WTC11 (cell line): ENCODE measurements at regions not wholly inside any gene's neighbourhood (a gene's known extent, or its start where the extent isn't known, plus 50 kb on each side); places are given as distances from the start of the nearest gene placed in this dataset.
A peak's percentile ranks its signal among the peaks of the same experiment; 100 is the strongest.
"Not testable (repeated sequence)": the region's sequence is repeated elsewhere in the genome, so short reads cannot be mapped to it uniquely, and the experiment has no call there.

Source experiments
- ATAC-seq: fragments of 200-7000 bp; cut with Tn5 transposase; 2 replicates; pipeline ENCODE4 v1.10.0; 2021; ENCODE audit warnings: mild to moderate bottlenecking, moderate library complexity
- CTCF ChIA-PET: fragments of 300-600 bp; sonication (Branson Sonifier 250); formaldehyde crosslinking; loops from one replicate; lab custom pipeline; 2021; ENCODE audit warnings: antibody characterized with exemption; lab: Charles Lee
- POLR2A ChIA-PET: fragments of 350-600 bp; sonication (Branson Sonifier 250); formaldehyde crosslinking; loops from one replicate; lab custom pipeline; 2021; ENCODE audit warnings: antibody characterized with exemption; lab: Charles Lee
- DNase-seq: peaks from one replicate; pipeline ENCODE4 v3.0.0; 2021; ENCODE audit warnings: low spot score
- H3K27ac Mint-ChIP-seq: 2 replicates; pipeline ENCODE4 v1.8.0; 2021; ENCODE audit warnings: mixed read lengths
- H3K27me3 Mint-ChIP-seq: 2 replicates; pipeline ENCODE4 v1.8.0; 2021; ENCODE audit warnings: low read depth, mild to moderate bottlenecking, moderate library complexity, mixed read lengths
- H3K36me3 Mint-ChIP-seq: 2 replicates; pipeline ENCODE4 v1.8.0; 2021; ENCODE audit warnings: mixed read lengths
- H3K4me1 Mint-ChIP-seq: 2 replicates; pipeline ENCODE4 v1.8.0; 2022; ENCODE audit warnings: mixed read lengths
- H3K4me3 Mint-ChIP-seq: 2 replicates; pipeline ENCODE4 v1.8.0; 2021; ENCODE audit warnings: mild to moderate bottlenecking, moderate library complexity, mixed read lengths
- H3K9me3 Mint-ChIP-seq: 2 replicates; pipeline ENCODE4 v1.8.0; 2021; ENCODE audit warnings: mixed read lengths
- CREM ChIP-seq: sonication (generic); formaldehyde crosslinking; IDR thresholded peaks from 2 replicates; pipeline ENCODE4 v1.8.1; 2022; ENCODE audit warnings: mild to moderate bottlenecking, missing genetic modification reagents, moderate library complexity
- GTF2I ChIP-seq: fragments of 250-450 bp; sonication (Bioruptor Pico); conservative IDR thresholded peaks from 2 replicates; pipeline ENCODE4 v1.4.0; 2021; ENCODE audit warnings: mild to moderate bottlenecking
- ZNF138 ChIP-seq: sonication (generic); formaldehyde crosslinking; conservative IDR thresholded peaks from 2 replicates; pipeline ENCODE4 v1.8.1; 2022; ENCODE audit warnings: mild to moderate bottlenecking, moderate library complexity, missing genetic modification reagents
- TF ChIP-seq, protein P1 (sequence below): sonication (generic); formaldehyde crosslinking; IDR thresholded peaks from 2 replicates; pipeline ENCODE4 v1.8.1; 2023; ENCODE audit warnings: mild to moderate bottlenecking, missing genetic modification reagents
- TF ChIP-seq, protein P2 (sequence below): fragments of 200-600 bp; IDR thresholded peaks from 2 replicates; pipeline ENCODE4 v1.8.0; 2022; ENCODE audit warnings: antibody characterized with exemption
- TF ChIP-seq, protein P3 (sequence below): sonication (generic); formaldehyde crosslinking; IDR thresholded peaks from 2 replicates; pipeline ENCODE4 v1.8.0; 2022; ENCODE audit warnings: mild to moderate bottlenecking, missing genetic modification reagents
- TF ChIP-seq, protein P4 (sequence below): fragments of 250-450 bp; sonication (Bioruptor Pico); IDR thresholded peaks from 2 replicates; pipeline ENCODE4 v1.9.0; 2021; ENCODE audit warnings: mild to moderate bottlenecking, borderline replicate concordance
- TF ChIP-seq, protein P5 (sequence below): sonication (generic); formaldehyde crosslinking; IDR thresholded peaks from 2 replicates; pipeline ENCODE4 v1.8.1; 2023; ENCODE audit warnings: mild to moderate bottlenecking, missing genetic modification reagents, borderline replicate concordance
- TF ChIP-seq, protein P6 (sequence below): fragments of 250-450 bp; sonication (Bioruptor Pico); IDR thresholded peaks from 2 replicates; pipeline ENCODE4 v1.8.0; 2021; ENCODE audit warnings: mild to moderate bottlenecking
- TF ChIP-seq, protein P7 (sequence below): fragments of 250-450 bp; sonication (Bioruptor Pico); IDR thresholded peaks from 2 replicates; pipeline ENCODE4 v2.1.2; 2022; ENCODE audit warnings: mild to moderate bottlenecking, moderate library complexity

DNA sequence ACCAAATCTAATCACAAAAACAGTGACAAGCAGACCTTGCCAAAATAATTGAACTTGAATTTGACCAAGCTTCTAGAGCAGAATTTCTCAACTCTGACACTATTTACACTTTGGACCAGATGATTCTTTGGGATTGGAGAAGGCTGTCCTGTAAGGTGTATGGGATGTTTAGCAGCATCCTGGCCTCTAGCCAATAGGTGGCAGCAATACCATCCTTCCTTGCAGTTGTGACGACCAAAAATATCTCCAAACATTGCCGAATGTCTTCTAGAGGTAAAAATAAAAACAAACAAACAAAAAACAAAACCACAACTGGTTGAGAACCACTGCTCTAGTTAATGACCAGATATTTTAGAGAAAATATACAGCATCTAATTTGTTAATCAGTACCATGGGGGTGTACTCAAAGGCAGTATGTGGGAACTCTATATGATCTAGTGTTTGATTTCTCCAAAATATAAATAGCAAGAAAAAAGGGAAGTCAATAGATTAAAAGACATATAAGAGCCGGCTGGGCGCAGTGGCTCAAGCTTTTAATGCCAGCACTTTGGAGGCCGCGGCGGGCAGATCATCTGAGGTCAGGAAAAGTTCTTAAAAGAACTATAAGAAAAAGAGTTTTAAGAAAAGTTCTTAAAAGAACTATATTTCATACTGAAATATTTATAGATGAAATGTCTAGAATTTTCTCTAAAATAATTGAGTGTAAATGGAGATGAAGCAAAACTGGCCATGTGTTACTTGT, 60.9 kb upstream of the ZNF527 start:
- DNase-seq (no peak), ATAC-seq (peak; percentile 30)
- TF ChIP-seq, protein P1, sequence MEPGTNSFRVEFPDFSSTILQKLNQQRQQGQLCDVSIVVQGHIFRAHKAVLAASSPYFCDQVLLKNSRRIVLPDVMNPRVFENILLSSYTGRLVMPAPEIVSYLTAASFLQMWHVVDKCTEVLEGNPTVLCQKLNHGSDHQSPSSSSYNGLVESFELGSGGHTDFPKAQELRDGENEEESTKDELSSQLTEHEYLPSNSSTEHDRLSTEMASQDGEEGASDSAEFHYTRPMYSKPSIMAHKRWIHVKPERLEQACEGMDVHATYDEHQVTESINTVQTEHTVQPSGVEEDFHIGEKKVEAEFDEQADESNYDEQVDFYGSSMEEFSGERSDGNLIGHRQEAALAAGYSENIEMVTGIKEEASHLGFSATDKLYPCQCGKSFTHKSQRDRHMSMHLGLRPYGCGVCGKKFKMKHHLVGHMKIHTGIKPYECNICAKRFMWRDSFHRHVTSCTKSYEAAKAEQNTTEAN (CRISPR knock-in tag) = no peak
- TF ChIP-seq, protein P2, sequence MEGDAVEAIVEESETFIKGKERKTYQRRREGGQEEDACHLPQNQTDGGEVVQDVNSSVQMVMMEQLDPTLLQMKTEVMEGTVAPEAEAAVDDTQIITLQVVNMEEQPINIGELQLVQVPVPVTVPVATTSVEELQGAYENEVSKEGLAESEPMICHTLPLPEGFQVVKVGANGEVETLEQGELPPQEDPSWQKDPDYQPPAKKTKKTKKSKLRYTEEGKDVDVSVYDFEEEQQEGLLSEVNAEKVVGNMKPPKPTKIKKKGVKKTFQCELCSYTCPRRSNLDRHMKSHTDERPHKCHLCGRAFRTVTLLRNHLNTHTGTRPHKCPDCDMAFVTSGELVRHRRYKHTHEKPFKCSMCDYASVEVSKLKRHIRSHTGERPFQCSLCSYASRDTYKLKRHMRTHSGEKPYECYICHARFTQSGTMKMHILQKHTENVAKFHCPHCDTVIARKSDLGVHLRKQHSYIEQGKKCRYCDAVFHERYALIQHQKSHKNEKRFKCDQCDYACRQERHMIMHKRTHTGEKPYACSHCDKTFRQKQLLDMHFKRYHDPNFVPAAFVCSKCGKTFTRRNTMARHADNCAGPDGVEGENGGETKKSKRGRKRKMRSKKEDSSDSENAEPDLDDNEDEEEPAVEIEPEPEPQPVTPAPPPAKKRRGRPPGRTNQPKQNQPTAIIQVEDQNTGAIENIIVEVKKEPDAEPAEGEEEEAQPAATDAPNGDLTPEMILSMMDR = 0 out of 2 replicates have a peak, but pooled peaks have one; percentile 18
- Mint-ChIP-seq H3K27ac (no peak overlapping the region), H3K36me3 (peaks cover 25% of the 10 kb centered on the region), H3K4me3 (no peak overlapping the region), H3K4me1 (peaks cover 9% of the 10 kb centered on the region), H3K9me3 (peaks cover 31% of the 10 kb centered on the region), H3K27me3 (peaks cover 12% of the 10 kb centered on the region)
- ChIA-PET POLR2A (no interaction called here), CTCF (no interaction called here)

DNA sequence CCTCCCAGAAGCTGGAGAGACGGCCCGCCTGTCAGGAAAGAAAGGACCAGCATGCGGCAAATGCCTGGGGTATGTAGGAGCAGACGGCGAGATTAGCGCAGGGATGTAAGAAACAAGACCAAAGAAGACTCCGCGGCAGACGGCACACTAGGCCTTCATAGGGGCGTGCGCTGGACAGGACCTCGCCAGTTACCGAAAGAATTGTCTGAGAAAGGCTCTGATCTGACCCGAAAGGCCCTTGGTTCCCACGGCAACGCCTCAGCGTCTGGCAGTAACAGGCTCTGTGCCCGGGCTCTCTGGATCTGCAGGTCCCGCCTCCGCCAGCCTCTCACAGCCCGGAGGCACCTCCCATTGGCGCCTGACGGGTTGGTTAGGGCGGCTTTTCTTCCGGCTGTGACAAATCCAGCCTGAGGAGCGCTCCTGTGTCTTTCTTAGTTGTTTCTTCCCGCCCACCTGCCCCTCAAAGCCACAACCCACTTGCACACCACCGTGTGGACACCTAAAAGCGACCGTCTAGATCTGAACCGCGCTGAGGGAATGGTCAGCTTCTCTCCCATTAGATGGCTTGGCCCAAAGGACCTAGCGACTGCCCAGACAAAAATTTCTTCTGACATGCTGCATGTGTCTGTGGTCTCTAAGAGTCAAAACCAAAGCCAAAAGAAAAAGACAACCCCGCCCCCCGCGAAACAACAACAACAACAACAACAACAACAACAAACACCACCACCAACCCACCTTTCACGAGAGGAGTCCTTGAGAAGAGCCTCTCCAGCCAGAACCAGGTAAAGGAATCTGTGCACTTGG, 58.2 kb upstream of the ZNF527 start:
- TF ChIP-seq, protein P3, sequence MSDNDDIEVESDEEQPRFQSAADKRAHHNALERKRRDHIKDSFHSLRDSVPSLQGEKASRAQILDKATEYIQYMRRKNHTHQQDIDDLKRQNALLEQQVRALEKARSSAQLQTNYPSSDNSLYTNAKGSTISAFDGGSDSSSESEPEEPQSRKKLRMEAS (CRISPR knock-in tag) = 0 out of 2 replicates have a peak, but pooled peaks have one; percentile 17
- not testable (repeated sequence) for H3K27me3 Mint-ChIP-seq, H3K36me3 Mint-ChIP-seq, H3K9me3 Mint-ChIP-seq
- POLR2A ChIA-PET = interaction anchor here (0.6 kb wide), 1 partner anchor 25 kb away, joined by 3 read pairs; no protein-coding TSS in a partner anchor
- peaks cover 19% of the 10 kb centered on the region for H3K4me1 Mint-ChIP-seq
- CTCF ChIA-PET = interaction anchor here (0.6 kb wide), 1 partner anchor 379 kb away, joined by 4 read pairs; no protein-coding TSS in a partner anchor
- peak; percentile 60 for DNase-seq
- peak; percentile 92 for ATAC-seq
- H3K4me3 Mint-ChIP-seq = peak overlapping the region; percentile 69
- peak overlapping the region; percentile 49; the same call in 1 of the 2 replicates for H3K27ac Mint-ChIP-seq

DNA sequence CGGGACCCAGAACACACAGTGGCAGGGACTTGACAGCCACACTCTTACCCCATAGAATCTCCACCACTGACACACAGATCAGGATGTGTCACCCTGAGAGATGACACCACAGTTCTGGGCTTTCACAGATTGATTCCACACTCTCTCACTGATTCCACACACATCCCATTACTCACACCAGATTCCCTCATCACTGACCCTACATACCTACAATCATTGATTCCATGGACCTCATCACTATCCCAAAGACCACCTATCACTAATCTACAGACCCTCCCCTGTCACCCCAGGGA, 57.6 kb upstream of the ZNF527 start:
- peaks cover 4% of the 10 kb centered on the region; the same call in 1 of the 2 replicates for H3K9me3 Mint-ChIP-seq
- ChIA-PET CTCF (no interaction called here), POLR2A (no interaction called here)

More for the DNA sequence above, 57.6 kb upstream of the ZNF527 start:
- no peak for TF ChIP-seq GTF2I (CRISPR knock-in tag)
- TF ChIP-seq, protein P4, sequence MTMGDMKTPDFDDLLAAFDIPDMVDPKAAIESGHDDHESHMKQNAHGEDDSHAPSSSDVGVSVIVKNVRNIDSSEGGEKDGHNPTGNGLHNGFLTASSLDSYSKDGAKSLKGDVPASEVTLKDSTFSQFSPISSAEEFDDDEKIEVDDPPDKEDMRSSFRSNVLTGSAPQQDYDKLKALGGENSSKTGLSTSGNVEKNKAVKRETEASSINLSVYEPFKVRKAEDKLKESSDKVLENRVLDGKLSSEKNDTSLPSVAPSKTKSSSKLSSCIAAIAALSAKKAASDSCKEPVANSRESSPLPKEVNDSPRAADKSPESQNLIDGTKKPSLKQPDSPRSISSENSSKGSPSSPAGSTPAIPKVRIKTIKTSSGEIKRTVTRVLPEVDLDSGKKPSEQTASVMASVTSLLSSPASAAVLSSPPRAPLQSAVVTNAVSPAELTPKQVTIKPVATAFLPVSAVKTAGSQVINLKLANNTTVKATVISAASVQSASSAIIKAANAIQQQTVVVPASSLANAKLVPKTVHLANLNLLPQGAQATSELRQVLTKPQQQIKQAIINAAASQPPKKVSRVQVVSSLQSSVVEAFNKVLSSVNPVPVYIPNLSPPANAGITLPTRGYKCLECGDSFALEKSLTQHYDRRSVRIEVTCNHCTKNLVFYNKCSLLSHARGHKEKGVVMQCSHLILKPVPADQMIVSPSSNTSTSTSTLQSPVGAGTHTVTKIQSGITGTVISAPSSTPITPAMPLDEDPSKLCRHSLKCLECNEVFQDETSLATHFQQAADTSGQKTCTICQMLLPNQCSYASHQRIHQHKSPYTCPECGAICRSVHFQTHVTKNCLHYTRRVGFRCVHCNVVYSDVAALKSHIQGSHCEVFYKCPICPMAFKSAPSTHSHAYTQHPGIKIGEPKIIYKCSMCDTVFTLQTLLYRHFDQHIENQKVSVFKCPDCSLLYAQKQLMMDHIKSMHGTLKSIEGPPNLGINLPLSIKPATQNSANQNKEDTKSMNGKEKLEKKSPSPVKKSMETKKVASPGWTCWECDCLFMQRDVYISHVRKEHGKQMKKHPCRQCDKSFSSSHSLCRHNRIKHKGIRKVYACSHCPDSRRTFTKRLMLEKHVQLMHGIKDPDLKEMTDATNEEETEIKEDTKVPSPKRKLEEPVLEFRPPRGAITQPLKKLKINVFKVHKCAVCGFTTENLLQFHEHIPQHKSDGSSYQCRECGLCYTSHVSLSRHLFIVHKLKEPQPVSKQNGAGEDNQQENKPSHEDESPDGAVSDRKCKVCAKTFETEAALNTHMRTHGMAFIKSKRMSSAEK (CRISPR knock-in tag) = no peak
- no peak for TF ChIP-seq ZNF138 (CRISPR knock-in tag)
- TF ChIP-seq CREM (CRISPR knock-in tag) = no peak
- TF ChIP-seq, protein P5, sequence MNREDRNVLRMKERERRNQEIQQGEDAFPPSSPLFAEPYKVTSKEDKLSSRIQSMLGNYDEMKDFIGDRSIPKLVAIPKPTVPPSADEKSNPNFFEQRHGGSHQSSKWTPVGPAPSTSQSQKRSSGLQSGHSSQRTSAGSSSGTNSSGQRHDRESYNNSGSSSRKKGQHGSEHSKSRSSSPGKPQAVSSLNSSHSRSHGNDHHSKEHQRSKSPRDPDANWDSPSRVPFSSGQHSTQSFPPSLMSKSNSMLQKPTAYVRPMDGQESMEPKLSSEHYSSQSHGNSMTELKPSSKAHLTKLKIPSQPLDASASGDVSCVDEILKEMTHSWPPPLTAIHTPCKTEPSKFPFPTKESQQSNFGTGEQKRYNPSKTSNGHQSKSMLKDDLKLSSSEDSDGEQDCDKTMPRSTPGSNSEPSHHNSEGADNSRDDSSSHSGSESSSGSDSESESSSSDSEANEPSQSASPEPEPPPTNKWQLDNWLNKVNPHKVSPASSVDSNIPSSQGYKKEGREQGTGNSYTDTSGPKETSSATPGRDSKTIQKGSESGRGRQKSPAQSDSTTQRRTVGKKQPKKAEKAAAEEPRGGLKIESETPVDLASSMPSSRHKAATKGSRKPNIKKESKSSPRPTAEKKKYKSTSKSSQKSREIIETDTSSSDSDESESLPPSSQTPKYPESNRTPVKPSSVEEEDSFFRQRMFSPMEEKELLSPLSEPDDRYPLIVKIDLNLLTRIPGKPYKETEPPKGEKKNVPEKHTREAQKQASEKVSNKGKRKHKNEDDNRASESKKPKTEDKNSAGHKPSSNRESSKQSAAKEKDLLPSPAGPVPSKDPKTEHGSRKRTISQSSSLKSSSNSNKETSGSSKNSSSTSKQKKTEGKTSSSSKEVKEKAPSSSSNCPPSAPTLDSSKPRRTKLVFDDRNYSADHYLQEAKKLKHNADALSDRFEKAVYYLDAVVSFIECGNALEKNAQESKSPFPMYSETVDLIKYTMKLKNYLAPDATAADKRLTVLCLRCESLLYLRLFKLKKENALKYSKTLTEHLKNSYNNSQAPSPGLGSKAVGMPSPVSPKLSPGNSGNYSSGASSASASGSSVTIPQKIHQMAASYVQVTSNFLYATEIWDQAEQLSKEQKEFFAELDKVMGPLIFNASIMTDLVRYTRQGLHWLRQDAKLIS = no peak
- TF ChIP-seq, protein P6, sequence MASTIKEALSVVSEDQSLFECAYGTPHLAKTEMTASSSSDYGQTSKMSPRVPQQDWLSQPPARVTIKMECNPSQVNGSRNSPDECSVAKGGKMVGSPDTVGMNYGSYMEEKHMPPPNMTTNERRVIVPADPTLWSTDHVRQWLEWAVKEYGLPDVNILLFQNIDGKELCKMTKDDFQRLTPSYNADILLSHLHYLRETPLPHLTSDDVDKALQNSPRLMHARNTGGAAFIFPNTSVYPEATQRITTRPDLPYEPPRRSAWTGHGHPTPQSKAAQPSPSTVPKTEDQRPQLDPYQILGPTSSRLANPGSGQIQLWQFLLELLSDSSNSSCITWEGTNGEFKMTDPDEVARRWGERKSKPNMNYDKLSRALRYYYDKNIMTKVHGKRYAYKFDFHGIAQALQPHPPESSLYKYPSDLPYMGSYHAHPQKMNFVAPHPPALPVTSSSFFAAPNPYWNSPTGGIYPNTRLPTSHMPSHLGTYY (CRISPR knock-in tag) = no peak
- TF ChIP-seq, protein P7, sequence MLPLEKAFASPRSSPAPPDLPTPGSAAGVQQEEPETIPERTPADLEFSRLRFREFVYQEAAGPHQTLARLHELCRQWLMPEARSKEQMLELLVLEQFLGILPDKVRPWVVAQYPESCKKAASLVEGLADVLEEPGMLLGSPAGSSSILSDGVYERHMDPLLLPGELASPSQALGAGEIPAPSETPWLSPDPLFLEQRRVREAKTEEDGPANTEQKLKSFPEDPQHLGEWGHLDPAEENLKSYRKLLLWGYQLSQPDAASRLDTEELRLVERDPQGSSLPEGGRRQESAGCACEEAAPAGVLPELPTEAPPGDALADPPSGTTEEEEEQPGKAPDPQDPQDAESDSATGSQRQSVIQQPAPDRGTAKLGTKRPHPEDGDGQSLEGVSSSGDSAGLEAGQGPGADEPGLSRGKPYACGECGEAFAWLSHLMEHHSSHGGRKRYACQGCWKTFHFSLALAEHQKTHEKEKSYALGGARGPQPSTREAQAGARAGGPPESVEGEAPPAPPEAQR (CRISPR knock-in tag) = no peak
- Mint-ChIP-seq H3K4me1 (peaks cover 19% of the 10 kb centered on the region), H3K27ac (no peak overlapping the region), H3K4me3 (peak overlapping the region; percentile 69), H3K36me3 (no peaks in the 10 kb centered on the region), H3K27me3 (no peaks in the 10 kb centered on the region)
- DNase-seq (no peak), ATAC-seq (no peak)
